ENCODE measurements at regions not wholly inside any gene's neighbourhood (a gene's known extent, or its start where the extent isn't known, plus 50 kb on each side); places are given as distances from the start of the nearest gene placed in this dataset.

DNA sequence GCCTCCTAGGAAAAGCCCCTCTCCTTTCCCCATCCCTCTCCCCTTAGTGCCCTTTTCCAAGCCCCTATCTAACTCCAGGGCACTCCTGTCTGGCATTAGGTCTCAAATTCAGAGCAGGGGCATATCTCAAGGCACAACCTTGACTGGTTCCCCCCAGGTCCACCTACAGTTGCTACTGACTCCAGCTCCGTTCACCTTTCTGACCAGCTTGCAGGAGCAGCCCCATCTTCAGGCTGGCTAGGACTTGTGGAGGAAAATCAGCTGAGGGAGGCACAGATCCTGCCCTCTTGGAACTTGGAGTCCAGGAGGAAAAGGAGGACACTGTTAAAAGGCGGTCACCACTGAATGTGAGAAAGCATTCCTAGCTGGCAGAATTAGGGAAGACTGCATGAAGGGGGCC, 152.4 kb downstream of the ZFP36L2 start:
- TF ChIP-seq CTCF (conservative IDR thresholded peaks at IDR 0.05; ENCODE audit: low read length) = no peak
- TF ChIP-seq EZH2phosphoT487 (IDR thresholded peaks at IDR 0.05; ENCODE audit: borderline replicate concordance) = no peak

Data from Loucy (cell line).